HEK293 (cell line): ENCODE measurements at regions not wholly inside any gene's neighbourhood (a gene's known extent, or its start where the extent isn't known, plus 50 kb on each side); places are given as distances from the start of the nearest gene placed in this dataset.

Experiments
- CTCF ChIA-PET: fragments of 350-600 bp; formaldehyde crosslinking; extraction: SDS; loops from one replicate; lab custom pipeline; 2021; ENCODE audit warnings: antibody characterized with exemption; lab: Yijun Ruan, JAX
- POLR2A ChIA-PET: fragments of 300-600 bp; formaldehyde crosslinking; extraction: SDS; loops from one replicate; lab custom pipeline; 2020; ENCODE audit warnings: antibody characterized with exemption, inconsistent platforms; lab: Yijun Ruan, JAX
- H3K27ac ChIP-seq: fragments of 200-500 bp; sonication (Bioruptor generic); 2 replicates; pipeline ENCODE4 v1.5.1; 2014; ENCODE audit warnings: low read depth, low read length, control low read depth, inconsistent platforms; ENCODE audit errors: extremely low read depth
- H3K36me3 ChIP-seq, 2 experiments: fragments of 200-500 bp in 1 of 2; sonication (Bioruptor generic) in 1 of 2; 1 replicate in 1 of 2; 2 replicates in 1 of 2; pipeline ENCODE4 v1.5.1; 2014 to 2017; ENCODE audit warnings: inconsistent platforms in 2 of 2, low read length in 2 of 2; ENCODE audit not compliant: control insufficient read depth in 2 of 2, insufficient read depth in 1 of 2
- H3K4me1 ChIP-seq: fragments of 200-500 bp; sonication (Bioruptor generic); 2 replicates; pipeline ENCODE4 v1.5.1; 2014; ENCODE audit warnings: mild to moderate bottlenecking, low read length, inconsistent platforms; ENCODE audit not compliant: control insufficient read depth, insufficient read depth
- H3K4me3 ChIP-seq: 2 replicates; pipeline ENCODE4 v1.5.1; 2011; ENCODE audit warnings: low read depth, mild to moderate bottlenecking, control low read depth, low read length, moderate library complexity
- H3K9me3 ChIP-seq: fragments of 200-500 bp; sonication (Bioruptor generic); 2 replicates; pipeline ENCODE4 v1.5.1; 2014; ENCODE audit warnings: low read depth, low read length, inconsistent platforms; ENCODE audit not compliant: control insufficient read depth, insufficient read depth
- FEZF1 ChIP-seq: fragments of 450-650 bp; formaldehyde crosslinking; IDR thresholded peaks from 2 replicates; pipeline ENCODE4 v1.5.1; 2016; ENCODE audit warnings: missing biosample characterization, missing genetic modification characterization
- GLIS1 ChIP-seq: fragments of 450-650 bp; formaldehyde crosslinking; IDR thresholded peaks from 2 replicates; pipeline ENCODE4 v1.5.1; 2016; ENCODE audit warnings: missing biosample characterization, missing genetic modification characterization
- HOXC10 ChIP-seq: sonication (generic); formaldehyde crosslinking; IDR thresholded peaks from 2 replicates; pipeline ENCODE4 v1.8.1; 2023; ENCODE audit warnings: mild to moderate bottlenecking, missing genetic modification reagents
- KLF10 ChIP-seq: fragments of 450-650 bp; IDR thresholded peaks from 2 replicates; pipeline ENCODE4 v1.5.1; 2018; ENCODE audit warnings: missing biosample characterization, mild to moderate bottlenecking, missing genetic modification characterization
- KLF16 ChIP-seq: fragments of 450-650 bp; formaldehyde crosslinking; IDR thresholded peaks from 2 replicates; pipeline ENCODE4 v1.5.1; 2017; ENCODE audit warnings: missing biosample characterization, missing genetic modification characterization
- KLF17 ChIP-seq: fragments of 450-650 bp; formaldehyde crosslinking; IDR thresholded peaks from 2 replicates; pipeline ENCODE4 v1.5.1; 2016; ENCODE audit warnings: missing biosample characterization, missing genetic modification characterization
- PRDM2 ChIP-seq: fragments of 450-650 bp; formaldehyde crosslinking; IDR thresholded peaks from 2 replicates; pipeline ENCODE4 v1.5.1; 2016; ENCODE audit warnings: missing biosample characterization, missing genetic modification characterization, borderline replicate concordance
- SCRT1 ChIP-seq: fragments of 450-650 bp; formaldehyde crosslinking; IDR thresholded peaks from 2 replicates; pipeline ENCODE4 v1.5.1; 2016; ENCODE audit warnings: missing biosample characterization, missing genetic modification characterization, borderline replicate concordance
- SP2 ChIP-seq: fragments of 450-650 bp; formaldehyde crosslinking; IDR thresholded peaks from 2 replicates; pipeline ENCODE4 v1.5.1; 2016; ENCODE audit warnings: missing biosample characterization, missing genetic modification characterization
- TCF7L2 ChIP-seq: IDR thresholded peaks from 2 replicates; pipeline ENCODE4 v1.6.1; 2011; ENCODE audit warnings: low read depth, mild to moderate bottlenecking, inconsistent platforms, low read length, moderate library complexity, borderline replicate concordance
- ZNF138 ChIP-seq: fragments of 450-650 bp; formaldehyde crosslinking; IDR thresholded peaks from 2 replicates; pipeline ENCODE4 v1.5.1; 2016; ENCODE audit warnings: missing biosample characterization, missing genetic modification characterization, borderline replicate concordance
- ZNF140 ChIP-seq: fragments of 450-650 bp; formaldehyde crosslinking; IDR thresholded peaks from 2 replicates; pipeline ENCODE4 v1.5.1; 2016; ENCODE audit warnings: missing biosample characterization, missing genetic modification characterization
- ZNF248 ChIP-seq: fragments of 450-650 bp; formaldehyde crosslinking; IDR thresholded peaks from 2 replicates; pipeline ENCODE4 v1.5.1; 2017; ENCODE audit warnings: missing biosample characterization, missing genetic modification characterization
- ZNF548 ChIP-seq: fragments of 450-650 bp; formaldehyde crosslinking; IDR thresholded peaks from 2 replicates; pipeline ENCODE4 v1.5.1; 2016; ENCODE audit warnings: missing biosample characterization, missing genetic modification characterization
- ZNF585B ChIP-seq: fragments of 450-650 bp; formaldehyde crosslinking; IDR thresholded peaks from 2 replicates; pipeline ENCODE4 v1.5.1; 2016; ENCODE audit warnings: missing biosample characterization, missing genetic modification characterization
- ZNF610 ChIP-seq: fragments of 450-650 bp; formaldehyde crosslinking; IDR thresholded peaks from 2 replicates; pipeline ENCODE4 v1.5.1; 2016; ENCODE audit warnings: missing biosample characterization, missing genetic modification characterization, borderline replicate concordance
- ZNF629 ChIP-seq: fragments of 450-650 bp; formaldehyde crosslinking; IDR thresholded peaks from 2 replicates; pipeline ENCODE4 v1.5.1; 2017; ENCODE audit warnings: missing biosample characterization, missing genetic modification characterization
- ZNF660 ChIP-seq: fragments of 450-650 bp; IDR thresholded peaks from 2 replicates; pipeline ENCODE4 v1.5.1; 2018; ENCODE audit warnings: missing biosample characterization, mild to moderate bottlenecking, missing genetic modification characterization
- ZNF670 ChIP-seq: fragments of 450-650 bp; formaldehyde crosslinking; IDR thresholded peaks from 2 replicates; pipeline ENCODE4 v1.5.1; 2016; ENCODE audit warnings: missing biosample characterization, missing genetic modification characterization, low read depth
- ZNF692 ChIP-seq: fragments of 450-650 bp; formaldehyde crosslinking; IDR thresholded peaks from 2 replicates; pipeline ENCODE4 v1.5.1; 2016; ENCODE audit warnings: missing biosample characterization, missing genetic modification characterization
- ZNF747 ChIP-seq: fragments of 450-650 bp; formaldehyde crosslinking; IDR thresholded peaks from 2 replicates; pipeline ENCODE4 v1.5.1; 2016; ENCODE audit warnings: missing biosample characterization, missing genetic modification characterization
- ZNF776 ChIP-seq: fragments of 450-650 bp; formaldehyde crosslinking; IDR thresholded peaks from 2 replicates; pipeline ENCODE4 v1.5.0; 2017; ENCODE audit warnings: missing biosample characterization, missing genetic modification characterization, borderline replicate concordance
- ZNF777 ChIP-seq: fragments of 450-650 bp; formaldehyde crosslinking; IDR thresholded peaks from 2 replicates; pipeline ENCODE4 v1.5.1; 2017; ENCODE audit warnings: missing biosample characterization, missing genetic modification characterization, borderline replicate concordance
- ZNF837 ChIP-seq: fragments of 450-650 bp; formaldehyde crosslinking; IDR thresholded peaks from 2 replicates; pipeline ENCODE4 v1.5.1; 2016; ENCODE audit warnings: missing biosample characterization, missing genetic modification characterization
- ZNF843 ChIP-seq: fragments of 450-650 bp; formaldehyde crosslinking; IDR thresholded peaks from 2 replicates; pipeline ENCODE4 v1.5.1; 2016; ENCODE audit warnings: missing biosample characterization, missing genetic modification characterization

GRCh38 chr11:100469835-100470234, 217.3 kb upstream of the ARHGAP42 start (continued):
- TF ChIP-seq KLF17 (tag by site-specific recombination) (no peak), ZNF670 (no peak), HOXC10 (CRISPR knock-in tag) (no peak), ZNF747 (tag by site-specific recombination) (no peak), ZNF138 (tag by site-specific recombination) (no peak), SP2 (tag by site-specific recombination) (no peak)
- TF ChIP-seq, all 188 proteins: peak for 0

- no peaks in the 10 kb centered on the region for H3K4me1 ChIP-seq
Measured at GRCh38 chr11:100472727-100473389, 214.2 kb upstream of the ARHGAP42 start.

More at GRCh38 chr11:100472727-100473389, 214.2 kb upstream of the ARHGAP42 start:
- ChIA-PET CTCF (no interaction called here), POLR2A (no interaction called here)
- no peak overlapping the region for H3K27ac ChIP-seq
- no peak overlapping the region for H3K4me3 ChIP-seq
- no peaks in the 10 kb centered on the region for H3K9me3 ChIP-seq
- no peak for TF ChIP-seq ZNF629 (tag by site-specific recombination)
- no peak for TF ChIP-seq ZNF776
- TF ChIP-seq ZNF837 (tag by site-specific recombination) = no peak
- TF ChIP-seq KLF16 = no peak
- no peak for TF ChIP-seq FEZF1
- no peak for TF ChIP-seq ZNF548 (tag by site-specific recombination)
- TF ChIP-seq ZNF140 = no peak
- TF ChIP-seq TCF7L2 = no peak
- no peak for TF ChIP-seq ZNF585B (tag by site-specific recombination)
- no peak for TF ChIP-seq PRDM2
- no peak for TF ChIP-seq GLIS1 (tag by site-specific recombination)
- no peak for TF ChIP-seq ZNF248
- TF ChIP-seq ZNF692 (tag by site-specific recombination) = no peak
- no peak for TF ChIP-seq ZNF610 (tag by site-specific recombination)
- no peak for TF ChIP-seq SCRT1
- TF ChIP-seq ZNF843 (tag by site-specific recombination) = no peak
- no peak for TF ChIP-seq ZNF777 (tag by site-specific recombination)
- TF ChIP-seq ZNF660 (tag by site-specific recombination) = no peak
- TF ChIP-seq KLF10 = no peak
- TF ChIP-seq, all 188 proteins: peak for 0
- H3K36me3 ChIP-seq = no peaks in the 10 kb centered on the region
